GM19372 (cell line): ENCODE measurements at regions not wholly inside any gene's neighbourhood (a gene's known extent, or its start where the extent isn't known, plus 50 kb on each side); places are given as distances from the start of the nearest gene placed in this dataset.
"Not testable (repeated sequence)": the region's sequence is repeated elsewhere in the genome, so short reads cannot be mapped to it uniquely, and the experiment has no call there.

Experiments
- ATAC-seq: cut with Tn5 transposase; IDR thresholded peaks from one replicate; pipeline ENCODE4 v1.9.1; 2021; ENCODE audit warnings: mild to moderate bottlenecking, low read depth, moderate library complexity; ENCODE audit not compliant: unreplicated experiment

DNA sequence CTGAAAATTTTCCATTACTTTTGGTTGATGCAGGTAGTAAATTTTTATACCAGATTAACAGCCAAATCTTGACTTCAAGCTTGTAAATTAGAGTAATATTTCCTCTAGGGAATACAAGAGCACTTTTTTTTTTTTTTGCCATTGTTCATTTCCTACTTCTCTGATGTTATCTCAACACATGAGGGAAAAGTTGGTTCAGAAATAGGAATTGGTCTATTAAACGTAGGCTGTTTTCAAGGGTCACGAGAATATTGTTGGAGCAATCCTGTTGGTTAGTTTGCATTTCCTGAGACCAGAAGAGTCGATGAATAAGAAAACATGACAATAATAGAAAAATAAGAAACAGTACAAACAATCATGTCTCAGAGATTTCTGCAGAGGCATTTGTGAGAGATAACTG is 453.9 kb upstream of the CCDC179 start:
- ATAC-seq: no peak

DNA sequence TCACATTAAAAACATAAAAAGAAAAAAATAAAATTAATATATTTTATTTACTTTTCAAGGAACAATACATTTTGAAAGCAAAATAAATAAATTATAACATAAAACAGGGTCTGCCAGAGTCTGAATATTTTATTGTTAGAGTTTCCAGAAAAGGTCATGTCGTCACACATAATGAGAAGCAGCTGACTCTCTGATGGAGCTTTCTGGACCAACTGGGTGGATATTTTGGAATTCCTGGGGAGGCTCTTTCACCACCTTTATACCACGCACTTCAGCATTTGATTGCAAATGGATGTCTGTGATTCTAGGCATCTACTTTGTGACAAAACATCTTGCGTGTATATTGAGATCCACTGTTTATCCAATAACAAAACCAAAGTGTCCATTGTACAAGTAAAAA is 455.0 kb upstream of the CCDC179 start:
- no peak for ATAC-seq

DNA sequence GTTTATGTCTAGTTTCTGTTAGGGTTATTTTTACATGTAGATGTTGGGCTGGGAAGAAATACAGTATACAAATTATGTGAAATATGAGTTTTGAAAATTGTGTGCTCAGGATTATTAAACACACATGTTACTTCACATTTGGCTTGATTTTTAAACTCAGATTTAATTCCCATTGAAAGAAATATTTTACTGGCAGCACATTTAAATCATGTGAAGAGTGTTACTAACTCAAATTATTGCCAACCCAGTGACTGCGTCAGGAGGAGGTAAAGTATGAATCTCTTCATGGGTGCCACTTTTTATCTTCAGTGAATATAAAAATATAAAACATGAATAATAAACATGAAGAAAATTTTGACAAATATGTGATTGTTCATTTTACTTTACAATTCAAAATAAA is 457.5 kb upstream of the CCDC179 start:
- no peak for ATAC-seq

DNA sequence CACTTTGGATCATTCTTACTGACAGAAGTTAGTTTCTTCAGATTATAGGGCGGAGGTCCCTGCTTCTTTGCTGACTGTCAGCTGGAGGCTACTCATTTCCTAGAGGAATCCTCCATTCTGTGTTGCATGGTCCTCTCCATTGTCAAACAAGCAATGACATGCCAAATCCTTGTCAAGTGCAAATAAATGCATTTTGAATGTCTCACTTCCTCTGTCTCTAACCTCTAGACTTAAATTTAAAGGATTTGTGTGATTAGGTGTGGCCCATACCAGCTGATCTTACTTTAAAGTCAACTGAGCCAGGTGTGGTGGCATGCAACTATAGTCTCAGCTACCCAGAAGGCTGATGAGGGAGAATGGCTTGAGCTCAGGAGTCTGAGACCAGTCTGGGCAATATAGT is 458.4 kb upstream of the CCDC179 start:
- ATAC-seq: no peak

DNA sequence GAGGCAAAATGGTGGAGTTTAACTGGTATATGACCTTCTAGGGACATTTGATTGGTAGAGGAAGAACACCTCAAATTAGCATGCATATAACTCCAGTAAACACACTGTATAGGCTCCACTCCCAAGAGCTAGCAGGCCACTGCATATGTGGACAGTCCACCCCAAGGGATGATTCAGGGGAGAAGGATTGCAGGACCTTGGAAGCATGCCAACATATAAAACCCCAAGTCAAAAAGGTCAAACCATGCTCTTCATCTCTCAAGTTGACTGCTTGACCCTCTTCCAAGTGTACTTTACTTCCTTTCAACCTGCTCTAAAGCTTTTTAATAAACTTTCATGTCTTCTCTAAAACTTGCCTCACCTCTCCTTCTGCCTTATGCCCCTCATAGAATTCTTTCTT is 459.9 kb upstream of the CCDC179 start:
- ATAC-seq: no peak

DNA sequence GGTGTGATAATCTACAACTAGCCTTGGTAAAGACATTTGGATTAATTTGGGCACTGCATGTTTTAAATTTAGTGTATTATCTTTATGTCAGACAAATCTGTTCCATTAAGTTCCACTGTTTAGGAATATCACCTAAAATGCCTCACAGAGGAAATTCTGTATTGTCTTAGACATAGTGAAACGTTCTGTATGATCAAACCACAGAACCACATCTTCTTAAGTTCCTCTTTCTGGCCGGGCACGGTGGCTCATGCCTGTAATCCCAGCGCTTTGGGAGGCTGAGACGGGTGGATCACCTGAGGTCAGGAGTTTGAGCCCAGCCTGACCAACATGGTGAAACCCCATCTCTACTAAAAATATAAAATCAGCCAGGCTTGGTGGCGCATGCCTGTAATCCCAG is 475.3 kb upstream of the CCDC179 start:
- ATAC-seq: not testable (repeated sequence)

DNA sequence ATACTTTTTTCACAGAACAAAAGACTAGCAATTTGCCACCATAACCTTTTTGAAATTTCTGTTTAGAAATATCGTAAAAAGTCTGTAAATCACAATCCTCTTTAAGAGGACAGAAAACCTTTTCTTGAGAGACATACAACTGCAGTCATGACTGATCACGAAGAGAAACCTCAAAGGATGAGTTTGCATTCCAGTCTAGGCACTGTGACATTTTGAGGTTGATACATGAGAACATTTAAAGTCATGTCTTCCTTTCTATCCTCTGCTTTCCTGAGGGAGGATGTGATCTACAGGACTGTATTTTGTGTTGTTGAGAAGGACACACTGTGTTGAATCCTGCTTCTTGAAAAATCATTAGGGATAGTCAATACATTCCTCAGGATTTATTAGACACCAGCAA is 476.7 kb upstream of the CCDC179 start:
- ATAC-seq: no peak

DNA sequence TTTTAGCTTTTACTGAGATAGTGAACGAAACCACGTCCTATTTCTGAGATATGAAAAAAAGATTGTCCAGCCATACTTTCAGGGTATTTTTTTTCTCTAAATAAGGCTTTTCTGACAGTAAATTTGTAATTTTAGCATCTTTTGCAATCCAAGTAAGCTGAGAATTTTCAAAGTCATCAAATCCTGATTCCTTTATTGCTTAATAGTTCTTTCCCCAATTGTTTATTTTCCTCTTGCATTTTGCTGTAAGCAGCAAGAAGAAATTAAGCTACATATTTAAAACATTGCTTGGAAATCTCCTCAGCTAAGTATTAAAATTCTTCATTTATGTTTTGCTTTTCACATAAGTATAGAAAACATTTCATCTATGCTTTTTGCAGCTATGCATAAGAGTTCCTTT is 493.3 kb upstream of the CCDC179 start:
- no peak for ATAC-seq

DNA sequence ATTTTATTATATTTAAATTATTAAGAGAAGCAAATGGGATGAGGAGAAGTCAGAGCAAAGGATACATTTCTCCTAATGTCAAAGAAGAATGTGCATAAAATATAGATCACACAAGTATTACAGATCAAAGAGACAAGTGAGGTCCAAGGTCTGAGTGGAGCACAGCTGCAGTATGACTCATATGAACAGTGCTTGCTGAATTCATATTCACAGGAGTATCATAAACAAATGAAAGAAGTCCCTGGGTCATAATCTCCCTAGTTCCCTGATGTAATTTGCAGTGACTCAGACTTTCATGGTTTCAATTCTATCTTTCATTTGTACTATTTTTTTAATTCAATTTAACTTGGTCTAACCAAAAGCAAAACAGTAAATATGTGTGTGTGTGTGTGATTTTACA is 499.0 kb upstream of the CCDC179 start:
- ATAC-seq: no peak

DNA sequence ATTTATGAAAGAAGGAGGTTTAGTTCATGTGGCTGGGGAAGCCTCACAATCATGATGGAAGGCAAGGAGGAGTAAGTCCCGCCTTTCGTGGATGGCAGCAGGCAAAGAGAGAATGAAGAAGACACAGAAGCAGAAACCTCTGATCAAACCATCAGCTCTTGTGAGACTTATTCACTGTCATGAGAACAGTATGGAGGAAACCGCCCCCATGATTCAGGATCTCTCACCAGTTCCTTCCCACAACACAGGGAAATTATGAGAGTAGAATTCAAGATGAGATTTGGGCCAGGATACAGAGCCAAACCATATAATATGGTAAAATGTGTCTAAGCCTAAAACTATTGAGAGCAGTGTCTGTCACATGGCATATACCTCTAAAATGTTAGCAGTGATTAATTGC is 503.8 kb upstream of the CCDC179 start:
- ATAC-seq: no peak

DNA sequence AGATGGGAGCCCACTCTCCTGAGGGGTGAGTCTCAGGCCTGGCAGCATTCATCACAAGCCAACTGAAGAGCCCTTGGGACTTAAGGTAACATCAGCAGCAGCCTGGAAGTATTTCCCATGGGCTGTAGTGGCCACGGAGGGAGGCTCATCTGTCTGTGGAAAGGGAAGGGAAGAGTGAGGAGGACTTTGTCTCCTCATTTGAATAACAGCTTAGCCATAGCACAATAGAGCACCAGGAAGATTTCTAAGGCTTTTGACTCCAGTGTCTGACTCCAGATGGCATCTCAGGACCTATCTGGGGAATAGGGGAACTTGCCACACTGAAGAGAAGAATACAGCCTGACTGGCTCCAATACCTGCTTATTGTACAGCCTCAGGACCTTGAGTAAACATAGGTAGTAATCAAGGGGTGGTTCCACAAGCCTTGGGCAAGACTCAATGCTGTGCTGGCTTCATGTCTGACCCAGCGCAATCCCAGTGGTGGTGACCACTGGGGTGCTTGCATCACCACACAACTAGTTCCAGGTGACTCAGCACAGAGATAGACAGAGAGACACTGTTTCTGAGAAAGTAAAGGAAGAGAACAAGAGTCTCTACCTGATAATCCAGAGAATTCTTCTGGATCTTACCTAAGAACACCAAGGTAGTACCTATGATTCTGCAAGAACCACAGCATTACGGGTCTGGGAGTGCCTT is 510.5 kb upstream of the CCDC179 start:
- no peak for ATAC-seq

DNA sequence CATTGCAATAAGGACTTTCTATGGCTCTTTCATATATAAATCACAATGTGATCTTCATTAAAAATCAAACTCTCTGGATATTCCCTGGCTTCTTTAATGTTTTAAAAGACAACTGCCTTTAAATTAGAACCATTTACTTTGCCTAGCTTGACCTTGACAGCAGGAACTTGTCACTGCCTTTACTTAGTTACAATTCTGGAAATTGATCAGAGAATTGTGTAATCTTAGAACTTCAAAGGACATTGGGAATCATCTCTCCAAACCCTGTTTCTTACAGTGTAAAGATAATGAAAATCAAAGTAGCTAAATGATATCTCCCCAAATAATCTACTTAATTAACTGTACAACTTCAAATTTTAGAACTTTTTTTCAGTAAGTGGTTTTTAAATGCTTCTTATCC is 517.6 kb upstream of the CCDC179 start:
- ATAC-seq: no peak

DNA sequence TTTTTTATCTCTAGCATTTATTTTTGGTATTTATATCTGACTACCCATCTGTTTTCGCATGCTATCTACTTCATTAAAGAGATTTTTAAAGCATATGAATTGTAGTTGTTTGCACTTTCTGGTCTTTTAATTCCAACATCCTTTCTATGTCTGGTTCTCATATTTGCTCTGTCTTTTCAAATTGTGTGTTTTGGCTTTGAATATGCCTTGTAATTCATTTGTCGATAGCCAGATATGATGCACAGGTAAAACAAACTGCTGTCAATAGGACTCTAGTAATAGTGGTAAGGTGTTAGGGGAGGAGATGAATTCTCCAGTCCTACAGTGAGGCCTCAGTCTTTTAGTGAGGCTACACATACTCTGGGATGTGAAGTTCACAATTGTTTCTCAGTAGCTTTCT is 530.8 kb upstream of the CCDC179 start:
- ATAC-seq: no peak

DNA sequence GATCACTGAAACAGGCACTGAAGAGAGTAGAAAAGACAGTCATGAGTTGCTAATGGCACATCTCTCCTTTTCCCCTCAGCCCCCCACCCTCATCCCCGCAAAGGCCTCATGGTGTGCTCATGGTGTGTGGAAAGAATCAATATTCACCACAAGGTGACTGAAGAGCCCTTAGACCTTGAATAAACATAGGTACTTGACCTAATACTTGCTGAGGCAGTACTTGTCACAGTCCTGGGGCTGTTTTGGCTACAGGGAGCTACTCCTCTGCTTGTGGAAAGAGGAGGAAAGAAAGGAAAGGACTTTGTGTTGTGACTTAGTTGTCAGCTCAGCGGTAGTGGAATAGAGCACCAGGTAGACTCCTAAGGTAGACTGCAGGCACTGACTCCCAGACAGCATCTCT is 537.8 kb upstream of the CCDC179 start:
- no peak for ATAC-seq

DNA sequence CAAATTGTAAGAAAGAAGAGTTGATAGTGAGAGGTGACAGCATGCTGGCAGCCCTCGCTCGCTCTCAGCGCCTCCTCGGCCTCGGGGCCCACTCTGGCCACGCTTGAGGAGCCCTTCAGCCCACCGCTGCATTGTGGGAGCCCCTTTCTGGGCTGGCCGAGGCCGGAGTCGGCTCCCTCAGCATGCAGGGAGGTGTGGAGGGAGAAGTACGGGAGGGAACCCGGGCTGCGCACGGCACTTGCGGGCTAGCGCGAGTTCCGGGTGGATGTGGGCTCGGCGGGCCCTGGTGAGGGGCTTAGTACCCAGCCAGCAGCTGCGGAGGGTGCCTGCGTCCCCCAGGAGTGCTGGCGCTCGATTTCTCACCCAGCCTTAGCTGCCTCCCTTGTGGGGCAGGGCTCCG is 539.7 kb upstream of the CCDC179 start:
- ATAC-seq: no peak

DNA sequence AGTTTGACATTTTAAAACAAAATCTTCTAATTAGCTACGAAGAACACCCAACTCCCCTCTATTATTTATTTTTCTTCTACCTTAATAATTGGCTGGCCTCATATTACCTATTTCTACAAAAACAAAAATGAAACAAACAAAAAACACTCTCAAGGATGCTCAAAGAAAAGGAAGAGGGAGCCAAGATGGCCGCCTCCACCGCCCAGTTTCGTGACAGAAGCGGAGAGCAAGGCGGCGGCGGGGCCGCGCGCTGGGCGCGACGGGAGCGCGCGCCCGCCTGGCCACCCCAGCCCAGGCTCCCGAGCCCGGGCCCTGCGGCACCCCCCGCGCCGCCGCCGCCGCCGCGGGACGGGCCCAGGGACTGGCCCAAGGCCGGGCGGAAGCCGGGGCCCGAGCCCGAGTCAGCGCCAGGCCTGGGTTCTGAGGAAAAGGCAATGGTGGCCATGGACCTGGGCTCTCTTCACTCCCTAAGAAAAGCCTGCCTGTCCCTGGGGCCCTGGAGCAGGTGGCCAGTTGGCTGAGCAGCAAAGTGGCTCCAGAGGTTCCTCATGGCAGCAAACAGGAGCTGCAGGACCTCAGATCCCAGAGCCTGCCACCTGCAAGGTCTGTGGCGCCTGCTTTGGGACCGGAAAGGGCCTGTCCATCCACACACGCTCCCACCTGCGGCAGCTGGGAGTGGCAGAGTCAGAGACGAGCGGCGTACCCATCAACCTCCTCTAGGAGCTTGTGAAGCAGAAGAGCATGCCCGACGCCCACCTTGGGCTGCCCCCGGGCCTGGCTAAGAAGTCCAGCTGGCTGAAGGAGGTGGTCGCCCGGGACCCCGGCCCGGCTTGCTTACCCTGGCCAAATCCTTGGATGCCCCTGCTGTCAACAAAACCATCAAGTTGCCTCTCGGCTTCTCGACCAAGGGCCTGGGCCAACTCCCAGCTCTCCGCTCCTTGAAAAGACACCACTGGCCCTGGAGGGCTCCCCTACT is 543.2 kb upstream of the CCDC179 start:
- no peak for ATAC-seq

DNA sequence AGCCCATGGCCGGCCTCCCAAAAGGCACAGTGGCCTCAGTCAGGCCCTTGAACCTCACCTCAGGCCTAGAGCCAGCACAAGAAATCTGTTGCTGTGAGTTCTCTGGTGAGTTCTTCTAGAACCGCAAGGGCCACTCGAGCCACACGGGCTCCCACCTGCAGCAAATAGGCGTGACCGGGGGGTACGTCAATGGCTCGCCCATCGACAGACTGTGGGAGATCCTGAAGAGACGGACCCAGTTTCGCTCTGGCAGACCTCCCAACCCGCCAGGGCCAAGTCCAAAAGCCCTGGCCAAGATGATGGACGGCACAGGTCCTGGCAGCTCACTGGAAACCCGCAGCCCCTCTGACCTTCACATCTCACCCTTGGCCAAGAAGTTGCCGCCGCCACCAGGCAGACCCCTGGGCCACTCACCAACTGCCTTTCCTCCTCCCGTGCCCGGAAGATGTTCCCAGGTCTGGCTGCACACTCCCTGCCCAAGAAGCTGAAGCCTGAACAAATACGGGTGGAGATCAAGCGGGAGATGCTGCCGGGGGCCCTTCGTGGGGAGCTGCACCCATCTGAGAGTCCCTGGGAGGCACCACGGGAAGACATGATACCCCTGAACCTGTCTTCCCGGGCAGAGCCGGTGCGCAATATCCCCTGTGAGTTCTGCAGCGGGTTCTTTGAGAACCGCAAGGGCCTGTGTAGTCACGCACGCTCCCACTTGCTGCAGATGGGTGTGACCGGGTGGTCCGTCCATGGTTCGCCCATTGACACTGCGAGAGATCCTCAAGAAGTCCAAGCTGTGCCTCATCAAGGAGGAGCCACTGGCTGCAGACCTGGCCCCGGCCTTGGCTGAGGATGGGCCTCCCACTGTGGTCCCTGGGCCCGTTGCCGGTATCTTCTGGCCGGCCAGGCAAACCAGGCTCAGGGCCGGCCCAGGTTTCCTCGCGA is 544.2 kb upstream of the CCDC179 start:
- ATAC-seq: no peak

DNA sequence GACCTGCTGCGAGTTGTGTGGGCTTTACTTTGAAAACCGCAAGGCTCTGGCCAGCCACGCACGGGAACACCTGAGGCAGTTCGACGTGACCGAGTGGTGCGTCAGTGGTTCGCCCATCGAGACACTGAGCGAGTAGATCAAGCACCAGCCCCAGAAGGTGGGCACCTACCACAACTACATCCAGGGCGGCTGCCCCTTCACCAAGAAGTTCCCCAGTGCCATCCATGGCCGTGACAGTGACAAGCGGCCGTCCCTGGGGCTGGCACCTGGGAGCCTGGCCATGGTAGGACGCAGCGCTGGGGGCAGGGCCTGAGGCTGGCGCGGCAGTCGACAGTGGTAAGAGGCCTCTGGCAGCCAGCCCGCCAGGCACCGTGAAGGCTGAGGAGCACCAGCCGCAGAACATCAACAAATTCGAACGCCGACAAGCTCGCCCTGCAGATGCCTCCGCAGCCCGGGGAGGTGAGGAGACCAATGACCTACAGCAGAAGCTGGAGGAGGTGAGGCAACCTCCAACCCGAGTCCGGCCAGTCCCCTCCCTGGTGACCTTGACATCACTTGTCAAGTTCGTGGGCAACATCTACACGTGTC is 545.2 kb upstream of the CCDC179 start:
- ATAC-seq: no peak

DNA sequence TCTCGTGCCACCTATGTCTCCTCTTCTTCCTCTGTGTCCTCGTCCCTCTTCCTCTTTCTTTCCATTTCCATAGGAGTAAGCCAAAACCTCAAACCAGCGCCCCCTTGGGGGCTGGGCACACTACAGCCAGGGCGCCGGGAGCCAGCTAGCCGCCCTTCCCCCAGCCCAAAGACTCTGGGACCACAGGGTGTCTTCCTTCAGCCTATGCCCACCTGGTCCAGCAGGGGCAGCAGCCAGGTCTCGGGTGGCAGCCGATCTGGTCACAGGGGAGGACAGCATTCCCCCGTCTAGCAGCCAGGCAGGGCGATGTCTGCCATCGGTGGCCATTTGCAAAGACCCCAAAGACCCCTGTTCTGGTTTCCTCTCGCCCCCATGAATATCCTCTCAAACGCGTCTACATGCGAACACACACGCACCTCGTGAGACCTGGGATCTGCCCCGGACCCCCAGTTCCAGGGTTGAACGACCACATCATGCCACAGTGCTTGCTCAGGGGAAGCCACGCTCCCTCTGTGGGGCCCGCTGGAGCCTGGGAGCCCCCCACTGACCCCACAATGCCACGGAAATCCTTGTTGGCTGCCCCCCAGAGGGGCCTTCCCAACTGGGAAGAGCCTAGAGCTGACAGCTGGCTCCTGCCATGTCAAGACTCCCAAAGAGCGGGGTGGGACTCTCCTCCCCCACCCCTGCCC is 546.0 kb upstream of the CCDC179 start:
- ATAC-seq: no peak

DNA sequence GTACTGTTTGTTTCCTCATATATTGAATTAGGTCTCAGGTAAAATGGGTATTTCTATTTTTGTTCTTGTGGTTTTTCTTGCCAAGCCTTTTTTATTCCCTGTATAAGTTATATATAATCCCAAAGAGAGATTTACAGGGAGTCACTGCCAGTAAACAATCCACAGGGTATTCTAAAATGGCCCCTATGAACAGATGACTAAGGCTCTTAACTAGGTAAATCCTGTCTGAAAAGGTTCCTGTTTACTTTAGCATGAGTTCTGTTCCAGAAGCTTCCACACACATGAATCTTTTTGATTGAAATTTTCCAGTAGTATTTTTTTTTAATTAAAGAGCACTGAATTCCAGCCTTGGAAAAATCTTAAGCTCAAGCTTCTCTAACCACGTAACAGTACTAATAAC is 552.8 kb upstream of the CCDC179 start:
- no peak for ATAC-seq
